ENCODE measurements at regions not wholly inside any gene's neighbourhood (a gene's known extent, or its start where the extent isn't known, plus 50 kb on each side); places are given as distances from the start of the nearest gene placed in this dataset.

DNA sequence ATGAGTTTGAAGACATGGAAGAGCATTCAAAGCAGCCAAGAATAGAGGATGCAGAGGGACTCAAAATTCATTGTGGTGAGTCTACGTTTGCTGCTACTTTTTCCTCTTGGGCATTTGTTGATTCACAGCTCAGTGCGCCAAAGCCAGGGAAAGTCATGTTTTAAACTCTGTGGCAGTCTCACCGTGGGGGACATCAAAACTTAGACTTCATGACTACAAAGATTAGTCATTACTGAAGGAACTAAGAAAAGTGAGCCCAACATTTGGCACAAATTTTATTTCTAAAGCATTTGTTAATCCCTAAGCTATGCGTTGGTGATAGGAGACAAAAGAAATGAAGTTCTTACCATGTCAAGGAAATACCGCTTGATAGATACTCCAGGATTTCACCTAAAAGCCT is 73.7 kb upstream of the MTAP start:
- H3K4me1 ChIP-seq (replicated peaks in 1 of 2), result no peaks in the 10 kb centered on the region
- H3K9me3 ChIP-seq (replicated peaks in 1 of 3), result peaks cover 0 to 5% (median 0%) of the 10 kb centered on the region in 3 donors
- WGBS, 4 donors, result 64 to 74% (median 71%) methylated on average over 5 of the region's 5 CpGs
- TF ChIP-seq, protein P1, sequence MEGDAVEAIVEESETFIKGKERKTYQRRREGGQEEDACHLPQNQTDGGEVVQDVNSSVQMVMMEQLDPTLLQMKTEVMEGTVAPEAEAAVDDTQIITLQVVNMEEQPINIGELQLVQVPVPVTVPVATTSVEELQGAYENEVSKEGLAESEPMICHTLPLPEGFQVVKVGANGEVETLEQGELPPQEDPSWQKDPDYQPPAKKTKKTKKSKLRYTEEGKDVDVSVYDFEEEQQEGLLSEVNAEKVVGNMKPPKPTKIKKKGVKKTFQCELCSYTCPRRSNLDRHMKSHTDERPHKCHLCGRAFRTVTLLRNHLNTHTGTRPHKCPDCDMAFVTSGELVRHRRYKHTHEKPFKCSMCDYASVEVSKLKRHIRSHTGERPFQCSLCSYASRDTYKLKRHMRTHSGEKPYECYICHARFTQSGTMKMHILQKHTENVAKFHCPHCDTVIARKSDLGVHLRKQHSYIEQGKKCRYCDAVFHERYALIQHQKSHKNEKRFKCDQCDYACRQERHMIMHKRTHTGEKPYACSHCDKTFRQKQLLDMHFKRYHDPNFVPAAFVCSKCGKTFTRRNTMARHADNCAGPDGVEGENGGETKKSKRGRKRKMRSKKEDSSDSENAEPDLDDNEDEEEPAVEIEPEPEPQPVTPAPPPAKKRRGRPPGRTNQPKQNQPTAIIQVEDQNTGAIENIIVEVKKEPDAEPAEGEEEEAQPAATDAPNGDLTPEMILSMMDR (IDR thresholded peaks at IDR 0.05), result no peak
- intact Hi-C loops (cut with DNase I), result no loop called here
- no peak overlapping the region for H3K27ac ChIP-seq
- no peaks in the 10 kb centered on the region for H3K36me3 ChIP-seq (replicated peaks in 1 of 2)
- no peak for DNase-seq
- no peak overlapping the region for H3K4me3 ChIP-seq
- H3K27me3 ChIP-seq, result no peaks in the 10 kb centered on the region

DNA sequence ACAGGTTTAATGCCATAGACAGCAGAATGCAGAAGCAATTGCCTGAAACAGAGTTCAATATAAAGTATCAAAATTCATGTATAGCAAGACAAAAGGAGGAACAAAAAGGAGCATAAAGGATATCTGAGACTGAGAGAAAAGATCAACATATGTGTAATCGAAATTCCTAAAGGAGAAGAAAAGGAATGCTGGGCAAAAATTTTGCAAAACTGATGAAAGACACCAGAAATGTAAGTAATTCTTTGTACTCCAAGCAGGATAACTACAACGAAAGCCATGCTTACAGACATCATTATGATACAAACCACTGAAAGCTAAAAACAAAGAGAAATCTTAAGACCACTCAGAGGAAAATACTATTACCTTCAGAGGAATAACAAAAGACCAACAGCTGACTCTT is 72.8 kb upstream of the MTAP start:
- H3K36me3 ChIP-seq (replicated peaks in 1 of 2), result no peaks in the 10 kb centered on the region
- WGBS, 4 donors, result 41 to 58% (median 51%) methylated on average over 2 of the region's 2 CpGs
- no peak for DNase-seq
- TF ChIP-seq, protein P1 (IDR thresholded peaks at IDR 0.05), result no peak
- TF ChIP-seq POLR2A (IDR thresholded peaks at IDR 0.05), result no peak
- peaks cover 0 to 5% (median 0%) of the 10 kb centered on the region in 3 donors for H3K9me3 ChIP-seq (replicated peaks in 1 of 3)
- H3K4me3 ChIP-seq, result no peak overlapping the region
- H3K27me3 ChIP-seq, result no peaks in the 10 kb centered on the region
- no peaks in the 10 kb centered on the region for H3K4me1 ChIP-seq (replicated peaks in 1 of 2)
- no peak overlapping the region for H3K27ac ChIP-seq
- intact Hi-C loops (cut with DNase I), result no loop called here

DNA sequence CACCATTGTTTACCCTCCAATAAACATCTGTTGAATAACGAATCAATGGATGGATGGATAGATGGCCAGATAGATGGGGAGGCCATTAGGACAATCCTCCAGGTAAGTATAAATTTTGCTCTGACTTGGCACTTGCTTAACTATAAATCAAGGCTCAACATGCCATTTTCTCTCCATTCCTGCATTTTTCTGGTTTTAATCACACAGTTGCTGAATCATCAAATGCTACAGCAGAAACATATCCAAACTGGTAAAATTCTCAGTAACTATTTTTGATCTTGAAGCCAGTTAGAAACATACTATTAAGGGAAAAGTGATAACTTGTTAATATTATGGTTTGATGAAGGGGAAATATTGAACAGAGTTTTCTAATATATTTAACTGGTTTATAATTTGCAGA is 71.5 kb upstream of the MTAP start:
- peaks cover 0 to 5% (median 0%) of the 10 kb centered on the region in 3 donors for H3K9me3 ChIP-seq (replicated peaks in 1 of 3)

DNA sequence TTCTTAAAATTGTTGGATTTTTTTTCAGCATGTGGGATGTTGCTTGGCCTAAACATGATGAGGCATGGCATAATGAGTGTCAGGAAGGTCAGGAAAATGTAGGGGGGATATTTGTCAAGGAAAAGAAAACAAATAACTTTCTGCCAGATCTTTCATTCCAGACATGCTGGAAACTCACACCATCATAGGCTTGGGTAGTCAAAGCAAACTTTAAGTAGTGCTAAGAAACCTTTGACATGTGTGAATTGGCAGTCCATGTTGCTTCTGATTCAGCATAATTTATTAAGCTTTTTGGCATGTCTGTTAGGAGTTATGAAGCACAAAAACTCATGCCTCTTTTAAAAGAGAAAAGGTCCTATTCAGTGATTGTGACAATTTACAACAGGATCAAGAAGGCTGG is 61.3 kb upstream of the MTAP start:
- no peaks in the 10 kb centered on the region for H3K9me3 ChIP-seq (replicated peaks in 1 of 3)

More for the DNA sequence above, 71.5 kb upstream of the MTAP start:
- Histone ChIP-seq H3K27me3 (no peaks in the 10 kb centered on the region), H3K4me1 (replicated peaks in 1 of 2) (no peaks in the 10 kb centered on the region), H3K4me3 (no peak overlapping the region), H3K36me3 (replicated peaks in 1 of 2) (no peaks in the 10 kb centered on the region), H3K27ac (no peak overlapping the region)
- DNase-seq, result no peak
- no peak for TF ChIP-seq POLR2A (IDR thresholded peaks at IDR 0.05)
- TF ChIP-seq, protein P1 (IDR thresholded peaks at IDR 0.05), result no peak
- intact Hi-C loops (cut with DNase I), result no loop called here
- WGBS, 4 donors, result 28 to 53% (median 34%) methylated on average over 1 of the region's 1 CpG

More for the DNA sequence above, 61.3 kb upstream of the MTAP start:
- no peak overlapping the region for H3K4me3 ChIP-seq
- intact Hi-C loops (cut with DNase I), result no loop called here
- H3K27ac ChIP-seq, result no peak overlapping the region
- no peaks in the 10 kb centered on the region for H3K4me1 ChIP-seq (replicated peaks in 1 of 2)
- no peak for TF ChIP-seq POLR2A (IDR thresholded peaks at IDR 0.05)
- TF ChIP-seq, protein P1 (IDR thresholded peaks at IDR 0.05), result no peak
- H3K27me3 ChIP-seq, result no peaks in the 10 kb centered on the region
- no peak for DNase-seq
- no peaks in the 10 kb centered on the region for H3K36me3 ChIP-seq (replicated peaks in 1 of 2)

All from adrenal gland (tissue), 9 donors.